Mammary epithelial cell (primary cell): ENCODE measurements at regions not wholly inside any gene's neighbourhood (a gene's known extent, or its start where the extent isn't known, plus 50 kb on each side); places are given as distances from the start of the nearest gene placed in this dataset.

Experiments used
- EZH2 ChIP-seq: IDR thresholded peaks from 2 replicates; pipeline ENCODE4 v1.6.1; 2012; ENCODE audit warnings: low read length, inconsistent platforms, borderline replicate concordance
- TF ChIP-seq, protein P1 (sequence below), 2 donors: IDR thresholded peaks in 1 of 2; conservative IDR thresholded peaks in 1 of 2; 2 replicates each; pipeline ENCODE4 v1.5.1; 2011 to 2012; ENCODE audit warnings: inconsistent platforms in 2 of 2, low read length in 2 of 2, mild to moderate bottlenecking in 2 of 2, control low read depth in 1 of 2, low read depth in 1 of 2; ENCODE audit not compliant: insufficient read depth in 1 of 2; ENCODE audit errors: extremely low read depth in 1 of 2

DNA sequence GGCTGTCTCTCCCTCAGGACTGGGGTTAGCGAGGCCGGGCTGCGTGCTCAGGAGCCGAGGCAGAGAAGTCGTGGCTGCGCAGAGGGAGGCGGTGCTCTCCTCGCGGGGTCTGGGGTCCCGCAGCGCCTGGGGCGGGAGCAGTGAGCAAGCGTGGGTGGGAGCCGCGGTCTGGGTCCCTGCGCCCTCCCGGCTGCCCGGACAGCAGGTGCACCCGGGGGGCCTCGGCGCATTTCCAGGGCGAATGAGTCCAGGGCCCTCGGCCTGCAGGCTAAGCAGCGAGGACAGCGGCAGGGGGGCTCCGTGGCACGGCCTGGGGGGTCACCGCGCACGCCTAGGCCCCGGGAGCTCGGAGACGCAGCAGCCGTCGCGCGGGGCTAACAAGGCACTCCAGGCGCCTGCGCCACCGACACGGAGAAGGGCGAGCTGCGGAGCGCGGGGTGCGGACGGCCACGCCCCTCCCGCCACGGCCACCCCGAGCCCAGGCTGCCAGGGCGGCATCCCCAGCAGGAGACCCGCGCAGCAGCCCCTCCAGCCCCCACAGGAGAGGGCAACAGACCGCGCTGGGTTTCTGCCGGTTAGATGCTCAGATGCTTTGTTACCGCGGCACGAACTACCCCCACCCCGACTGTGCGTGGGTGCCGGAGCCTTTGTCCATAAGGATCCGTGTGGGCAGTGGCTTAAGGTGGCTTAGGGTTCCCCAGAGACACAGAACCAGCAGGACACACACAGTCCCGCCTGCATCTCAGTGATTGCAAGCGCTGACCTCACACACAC is 117.7 kb upstream of the C14orf180 start:
- TF ChIP-seq, protein P1, sequence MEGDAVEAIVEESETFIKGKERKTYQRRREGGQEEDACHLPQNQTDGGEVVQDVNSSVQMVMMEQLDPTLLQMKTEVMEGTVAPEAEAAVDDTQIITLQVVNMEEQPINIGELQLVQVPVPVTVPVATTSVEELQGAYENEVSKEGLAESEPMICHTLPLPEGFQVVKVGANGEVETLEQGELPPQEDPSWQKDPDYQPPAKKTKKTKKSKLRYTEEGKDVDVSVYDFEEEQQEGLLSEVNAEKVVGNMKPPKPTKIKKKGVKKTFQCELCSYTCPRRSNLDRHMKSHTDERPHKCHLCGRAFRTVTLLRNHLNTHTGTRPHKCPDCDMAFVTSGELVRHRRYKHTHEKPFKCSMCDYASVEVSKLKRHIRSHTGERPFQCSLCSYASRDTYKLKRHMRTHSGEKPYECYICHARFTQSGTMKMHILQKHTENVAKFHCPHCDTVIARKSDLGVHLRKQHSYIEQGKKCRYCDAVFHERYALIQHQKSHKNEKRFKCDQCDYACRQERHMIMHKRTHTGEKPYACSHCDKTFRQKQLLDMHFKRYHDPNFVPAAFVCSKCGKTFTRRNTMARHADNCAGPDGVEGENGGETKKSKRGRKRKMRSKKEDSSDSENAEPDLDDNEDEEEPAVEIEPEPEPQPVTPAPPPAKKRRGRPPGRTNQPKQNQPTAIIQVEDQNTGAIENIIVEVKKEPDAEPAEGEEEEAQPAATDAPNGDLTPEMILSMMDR (conservative IDR thresholded peaks at IDR 0.05 in 1 of 2, IDR thresholded peaks at IDR 0.05 in 1 of 2; ENCODE audit: extremely low read depth in 1 of 2, insufficient read depth in 1 of 2, low read depth in 1 of 2, low read length in 2 of 2): no peak
- no peak for TF ChIP-seq EZH2
